GM12865 (cell line): ENCODE measurements at regions not wholly inside any gene's neighbourhood (a gene's known extent, or its start where the extent isn't known, plus 50 kb on each side); places are given as distances from the start of the nearest gene placed in this dataset.
A peak's percentile ranks its signal among the peaks of the same experiment; 100 is the strongest.

Source experiments
- DNase-seq: peaks from one replicate; pipeline ENCODE4 v3.0.0; 2010; ENCODE audit warnings: low read depth
- H3K4me3 ChIP-seq: 2 replicates; pipeline ENCODE4 v1.5.1; 2011; ENCODE audit warnings: mild to moderate bottlenecking, low read depth, low read length, control low read depth
- TF ChIP-seq, protein P1 (sequence below): IDR thresholded peaks from 2 replicates; pipeline ENCODE4 v1.5.1; 2011; ENCODE audit warnings: low read length, control low read depth, low read depth, inconsistent platforms; ENCODE audit not compliant: insufficient read depth; ENCODE audit errors: missing control alignments

DNA sequence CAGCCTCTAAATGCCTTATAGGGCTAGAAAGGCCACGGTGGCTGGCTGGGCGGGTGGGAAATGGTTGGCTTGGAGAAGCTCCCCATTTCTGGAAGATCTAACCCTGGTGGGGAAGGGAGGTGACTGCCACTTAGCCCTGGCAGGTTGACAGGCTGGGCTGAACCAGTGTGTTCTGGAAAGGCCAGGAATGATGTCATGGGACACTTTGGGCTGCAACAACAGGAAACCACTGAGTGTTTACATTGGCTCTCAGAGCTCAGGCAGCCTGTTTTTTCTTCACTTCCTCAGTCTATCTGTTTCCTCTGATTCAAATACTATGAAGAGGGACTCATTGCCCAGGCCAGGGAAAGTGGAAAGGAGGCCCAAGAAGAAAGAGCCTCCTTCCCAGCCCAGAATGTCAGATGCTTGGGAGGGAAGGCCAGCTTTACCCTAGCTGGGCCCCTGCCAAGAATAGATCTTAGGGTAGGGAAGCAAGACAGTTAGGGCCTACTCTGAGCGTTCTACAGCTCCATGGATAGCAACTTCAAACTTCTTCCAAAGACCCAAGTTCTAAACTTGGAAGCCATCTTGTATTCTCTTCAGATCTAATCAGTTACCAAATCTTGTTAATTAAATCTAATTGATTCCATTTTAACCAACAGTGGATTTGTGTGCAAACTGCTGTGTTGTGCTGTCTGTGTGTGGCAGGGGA lies 65.8 kb upstream of the MSN start:
- TF ChIP-seq, protein P1, sequence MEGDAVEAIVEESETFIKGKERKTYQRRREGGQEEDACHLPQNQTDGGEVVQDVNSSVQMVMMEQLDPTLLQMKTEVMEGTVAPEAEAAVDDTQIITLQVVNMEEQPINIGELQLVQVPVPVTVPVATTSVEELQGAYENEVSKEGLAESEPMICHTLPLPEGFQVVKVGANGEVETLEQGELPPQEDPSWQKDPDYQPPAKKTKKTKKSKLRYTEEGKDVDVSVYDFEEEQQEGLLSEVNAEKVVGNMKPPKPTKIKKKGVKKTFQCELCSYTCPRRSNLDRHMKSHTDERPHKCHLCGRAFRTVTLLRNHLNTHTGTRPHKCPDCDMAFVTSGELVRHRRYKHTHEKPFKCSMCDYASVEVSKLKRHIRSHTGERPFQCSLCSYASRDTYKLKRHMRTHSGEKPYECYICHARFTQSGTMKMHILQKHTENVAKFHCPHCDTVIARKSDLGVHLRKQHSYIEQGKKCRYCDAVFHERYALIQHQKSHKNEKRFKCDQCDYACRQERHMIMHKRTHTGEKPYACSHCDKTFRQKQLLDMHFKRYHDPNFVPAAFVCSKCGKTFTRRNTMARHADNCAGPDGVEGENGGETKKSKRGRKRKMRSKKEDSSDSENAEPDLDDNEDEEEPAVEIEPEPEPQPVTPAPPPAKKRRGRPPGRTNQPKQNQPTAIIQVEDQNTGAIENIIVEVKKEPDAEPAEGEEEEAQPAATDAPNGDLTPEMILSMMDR, result no peak
- peak; percentile 59 for DNase-seq
- no peak overlapping the region for H3K4me3 ChIP-seq

DNA sequence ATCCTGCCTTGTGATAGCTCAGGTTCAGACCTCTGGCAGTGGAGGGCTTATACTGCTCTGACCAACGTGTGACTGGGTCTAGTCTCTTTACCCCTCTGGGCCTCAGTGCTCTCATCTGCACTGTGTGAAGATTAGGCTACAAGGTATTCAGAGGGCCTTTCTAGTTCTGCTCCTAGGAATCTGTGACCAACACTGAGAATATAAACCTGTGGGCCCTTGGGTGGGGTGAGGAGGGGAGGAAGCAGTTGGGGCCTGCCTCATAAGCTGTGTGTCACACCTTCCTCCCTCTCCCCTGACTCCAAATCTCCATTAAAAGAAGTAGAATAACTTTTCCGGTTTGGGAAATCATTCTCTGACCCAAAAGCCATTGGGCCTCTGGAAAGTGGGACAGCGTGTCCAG lies 66.3 kb upstream of the MSN start:
- no peak overlapping the region for H3K4me3 ChIP-seq
- DNase-seq, result no peak
- TF ChIP-seq, protein P1, result no peak

DNA sequence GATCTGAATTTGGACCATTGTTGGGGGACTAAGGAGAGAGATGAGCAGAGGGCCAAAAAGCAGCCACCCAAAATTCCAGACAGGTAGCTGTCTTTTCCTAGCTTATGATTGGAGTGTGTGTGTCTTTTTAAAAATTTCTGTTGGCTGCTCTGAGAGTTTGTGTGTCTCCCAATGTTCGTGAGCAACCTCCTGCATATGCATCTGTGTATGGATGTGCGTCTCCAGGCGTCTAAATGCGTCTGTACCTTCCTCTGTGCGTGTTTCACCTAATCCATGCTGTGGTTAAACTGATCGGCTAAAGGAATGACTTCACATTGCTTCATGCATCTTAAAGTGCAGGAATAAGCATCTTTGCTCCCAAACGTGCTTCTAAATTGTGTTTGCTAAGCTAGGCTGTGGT lies 65.5 kb upstream of the LAS1L start:
- DNase-seq, result no peak
- no peak overlapping the region for H3K4me3 ChIP-seq
- TF ChIP-seq, protein P1, result no peak

DNA sequence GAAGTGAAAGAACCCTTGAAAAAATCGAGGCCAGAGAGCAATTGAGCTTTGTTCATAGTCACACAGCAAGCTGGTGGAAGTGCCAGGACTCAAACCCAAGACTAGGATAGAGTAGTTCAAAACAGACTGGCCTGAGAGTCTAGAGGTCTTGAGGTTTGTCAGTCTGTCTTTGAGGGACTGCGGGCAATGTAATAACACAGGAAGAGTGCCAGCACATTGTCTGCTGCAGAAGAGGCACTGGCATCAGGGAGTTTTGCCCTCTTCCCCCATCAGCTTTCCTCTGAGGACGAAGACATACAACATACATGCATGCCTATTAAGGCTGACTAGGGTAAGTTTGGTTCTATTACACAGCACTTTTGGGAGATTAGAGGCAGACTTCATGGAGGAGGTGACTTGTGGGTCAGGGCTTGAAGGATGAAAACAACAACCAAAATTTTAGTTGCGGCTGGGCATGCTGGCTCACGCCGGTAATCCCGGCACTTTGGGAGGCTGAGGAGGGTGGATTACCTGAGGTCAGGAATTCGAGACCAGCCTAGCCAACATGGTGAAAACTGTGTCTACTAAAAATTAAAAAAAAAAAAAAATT lies 64.1 kb upstream of the LAS1L start:
- TF ChIP-seq, protein P1, result no peak
- H3K4me3 ChIP-seq, result peak overlapping the region; percentile 19; the same call in 1 of the 2 replicates
- no peak for DNase-seq

DNA sequence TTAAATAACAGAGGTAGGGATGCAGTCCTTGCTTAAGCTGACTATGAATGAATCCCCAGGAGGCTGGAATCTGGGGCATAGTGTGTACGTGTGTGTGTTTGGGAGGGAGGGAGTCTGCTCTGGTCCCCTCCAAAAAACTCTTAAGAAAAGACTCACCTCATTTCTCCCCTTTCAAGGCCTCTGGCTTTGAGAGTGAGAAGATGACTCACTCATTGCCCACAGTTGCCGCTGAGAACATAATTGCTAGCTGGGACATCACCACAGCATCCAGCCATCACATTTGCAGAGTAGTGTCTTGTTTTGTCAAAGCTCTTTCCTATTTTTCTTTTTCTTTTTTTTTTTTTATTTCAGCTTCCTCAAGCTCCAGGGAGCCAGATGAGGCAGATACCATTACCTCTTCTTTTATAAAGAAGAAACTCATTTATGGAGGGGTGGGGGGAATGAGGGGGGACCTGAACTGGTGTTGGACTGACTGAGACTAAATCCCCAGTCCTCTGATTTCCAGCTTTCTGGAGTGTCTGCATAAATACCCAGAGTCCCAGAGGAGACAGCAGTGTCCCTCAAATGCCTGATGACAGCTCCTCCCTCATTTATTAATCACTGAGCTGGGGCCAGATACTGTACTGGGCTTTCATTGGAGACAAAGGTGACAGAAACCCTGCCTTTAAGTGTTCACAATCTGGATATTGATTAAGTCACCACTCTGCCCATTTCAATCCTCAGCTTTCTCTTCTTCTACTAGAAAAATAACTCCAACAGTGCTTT lies 61.9 kb upstream of the LAS1L start:
- TF ChIP-seq, protein P1, result no peak
- H3K4me3 ChIP-seq, result no peak overlapping the region
- peak; percentile 78 for DNase-seq

DNA sequence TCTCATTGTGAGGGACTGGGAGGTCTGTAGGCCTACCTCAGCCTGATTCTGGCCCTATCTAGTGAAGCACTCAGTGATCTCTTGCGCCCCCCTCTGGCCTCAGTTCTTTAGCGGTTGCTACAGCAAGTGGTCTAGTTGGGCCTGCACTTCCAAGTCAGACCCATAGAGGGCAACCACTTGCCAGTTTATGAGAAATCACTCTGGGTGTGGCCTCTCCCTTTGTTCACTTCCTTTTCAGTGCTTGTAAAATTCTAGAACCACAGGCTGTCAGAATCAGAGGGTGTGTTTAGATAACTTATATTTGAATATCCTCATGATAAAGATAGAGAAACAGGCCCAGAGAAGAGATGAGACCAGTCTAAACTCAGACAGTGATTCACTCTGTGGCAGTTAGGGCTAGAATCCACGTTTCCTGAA lies 60.9 kb upstream of the LAS1L start:
- TF ChIP-seq, protein P1, result peak; percentile 93
- H3K4me3 ChIP-seq, result 0 out of 2 replicates have a peak overlapping the region, but pooled peaks have one; percentile 1
- peak; percentile 96 for DNase-seq

DNA sequence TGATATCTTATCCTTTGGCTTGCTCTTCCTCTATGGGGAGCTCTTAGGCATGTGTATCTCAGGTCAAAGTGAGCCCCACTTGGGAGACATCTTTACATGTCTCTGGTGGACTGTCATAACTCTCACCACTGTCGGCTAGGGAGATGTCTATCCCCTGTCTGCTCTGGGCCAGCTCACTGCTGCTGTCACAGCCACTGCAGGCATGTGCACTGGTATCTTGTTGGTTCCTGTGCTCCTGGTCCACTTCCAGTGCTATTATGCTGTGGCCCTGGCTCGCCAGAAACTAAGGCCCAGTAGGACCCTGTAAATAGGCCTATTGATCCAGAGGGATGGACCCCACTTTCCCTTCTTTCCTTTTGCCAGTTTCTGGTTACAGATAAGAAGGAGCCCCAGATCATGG lies 56.6 kb upstream of the LAS1L start:
- TF ChIP-seq, protein P1, result no peak
- H3K4me3 ChIP-seq, result no peak overlapping the region
- DNase-seq, result no peak
